Neural progenitor cell (in vitro differentiated cells): ENCODE measurements at regions not wholly inside any gene's neighbourhood (a gene's known extent, or its start where the extent isn't known, plus 50 kb on each side); places are given as distances from the start of the nearest gene placed in this dataset.

Source experiments
- EZH2 ChIP-seq: fragments of 200-600 bp; sonication (generic); IDR thresholded peaks from 2 replicates; pipeline ENCODE4 v1.6.1; 2017; ENCODE audit warnings: antibody characterized with exemption, mild to moderate bottlenecking, moderate library complexity
- TF ChIP-seq, protein P1 (sequence below): fragments of 200-600 bp; sonication (generic); IDR thresholded peaks from 2 replicates; pipeline ENCODE4 v1.5.1; 2017; ENCODE audit warnings: antibody characterized with exemption, mild to moderate bottlenecking

DNA sequence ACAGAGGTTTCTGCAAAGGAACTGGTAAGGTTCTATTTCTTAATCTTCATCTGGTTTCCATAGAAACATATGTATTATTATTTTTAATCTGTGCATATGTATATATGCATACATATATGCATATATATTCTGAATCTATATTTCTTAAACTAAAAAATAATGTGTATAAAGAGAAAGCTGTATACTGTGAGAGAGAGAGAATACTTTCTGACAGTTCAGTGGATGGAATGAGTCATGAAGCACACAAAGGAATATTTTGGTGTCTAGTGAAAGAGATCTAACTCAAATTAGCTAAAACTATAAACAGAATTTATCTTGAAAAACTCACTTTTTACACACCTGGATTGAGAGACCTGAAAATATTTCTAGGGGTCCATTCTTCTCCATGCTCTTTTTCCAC, 1929.3 kb upstream of the LRRTM1 start:
- TF ChIP-seq, protein P1, sequence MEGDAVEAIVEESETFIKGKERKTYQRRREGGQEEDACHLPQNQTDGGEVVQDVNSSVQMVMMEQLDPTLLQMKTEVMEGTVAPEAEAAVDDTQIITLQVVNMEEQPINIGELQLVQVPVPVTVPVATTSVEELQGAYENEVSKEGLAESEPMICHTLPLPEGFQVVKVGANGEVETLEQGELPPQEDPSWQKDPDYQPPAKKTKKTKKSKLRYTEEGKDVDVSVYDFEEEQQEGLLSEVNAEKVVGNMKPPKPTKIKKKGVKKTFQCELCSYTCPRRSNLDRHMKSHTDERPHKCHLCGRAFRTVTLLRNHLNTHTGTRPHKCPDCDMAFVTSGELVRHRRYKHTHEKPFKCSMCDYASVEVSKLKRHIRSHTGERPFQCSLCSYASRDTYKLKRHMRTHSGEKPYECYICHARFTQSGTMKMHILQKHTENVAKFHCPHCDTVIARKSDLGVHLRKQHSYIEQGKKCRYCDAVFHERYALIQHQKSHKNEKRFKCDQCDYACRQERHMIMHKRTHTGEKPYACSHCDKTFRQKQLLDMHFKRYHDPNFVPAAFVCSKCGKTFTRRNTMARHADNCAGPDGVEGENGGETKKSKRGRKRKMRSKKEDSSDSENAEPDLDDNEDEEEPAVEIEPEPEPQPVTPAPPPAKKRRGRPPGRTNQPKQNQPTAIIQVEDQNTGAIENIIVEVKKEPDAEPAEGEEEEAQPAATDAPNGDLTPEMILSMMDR: no peak
- no peak for TF ChIP-seq EZH2
